GM23248 (cell line): ENCODE measurements at regions not wholly inside any gene's neighbourhood (a gene's known extent, or its start where the extent isn't known, plus 50 kb on each side); places are given as distances from the start of the nearest gene placed in this dataset.

Experiments
- DNase-seq: peaks from one replicate; pipeline ENCODE4 v3.0.0-alpha.2; 2015
- H2AFZ ChIP-seq: fragments of 200-600 bp; sonication (generic); 2 replicates; pipeline ENCODE4 v1.6.1; 2016; ENCODE audit warnings: antibody characterized with exemption
- H3F3A ChIP-seq: fragments of 200-600 bp; sonication (generic); 2 replicates; pipeline ENCODE4 v1.6.1; 2016; ENCODE audit warnings: mild to moderate bottlenecking, antibody characterized with exemption, mixed run types; ENCODE audit not compliant: insufficient read depth
- H3K27ac ChIP-seq: fragments of 200-600 bp; sonication (generic); 2 replicates; pipeline ENCODE4 v1.5.1; 2016; ENCODE audit warnings: mild to moderate bottlenecking
- H3K27me3 ChIP-seq: fragments of 200-600 bp; sonication (generic); replicated peaks from 2 replicates; pipeline ENCODE4 v1.6.1; 2016; ENCODE audit warnings: mild to moderate bottlenecking; ENCODE audit not compliant: insufficient read depth
- H3K36me3 ChIP-seq: fragments of 200-600 bp; sonication (generic); 2 replicates; pipeline ENCODE4 v1.6.1; 2016; ENCODE audit warnings: low read depth, mild to moderate bottlenecking
- H3K4me1 ChIP-seq: fragments of 200-600 bp; sonication (generic); 2 replicates; pipeline ENCODE4 v1.6.1; 2016; ENCODE audit warnings: mild to moderate bottlenecking; ENCODE audit not compliant: insufficient read depth
- H3K4me2 ChIP-seq: fragments of 200-600 bp; sonication (generic); one replicate; pipeline ENCODE4 v1.6.1; 2016; ENCODE audit warnings: mild to moderate bottlenecking; ENCODE audit not compliant: unreplicated experiment
- H3K4me3 ChIP-seq: fragments of 200-600 bp; sonication (generic); 2 replicates; pipeline ENCODE4 v1.5.1; 2016; ENCODE audit warnings: mild to moderate bottlenecking
- H3K79me2 ChIP-seq: fragments of 200-600 bp; sonication (generic); 2 replicates; pipeline ENCODE4 v1.6.1; 2016; ENCODE audit warnings: mild to moderate bottlenecking; ENCODE audit not compliant: insufficient read depth
- H3K9ac ChIP-seq: fragments of 200-600 bp; sonication (generic); 2 replicates; pipeline ENCODE4 v1.6.1; 2016; ENCODE audit warnings: mild to moderate bottlenecking
- H3K9me2 ChIP-seq: fragments of 200-600 bp; sonication (generic); 2 replicates; pipeline ENCODE4 v1.6.1; 2016; ENCODE audit warnings: mixed run types, mild to moderate bottlenecking, moderate library complexity; ENCODE audit not compliant: insufficient read depth
- H3K9me3 ChIP-seq: fragments of 200-600 bp; sonication (generic); one replicate; pipeline ENCODE4 v1.6.1; 2017; ENCODE audit warnings: low read depth
- H4K20me1 ChIP-seq: fragments of 200-600 bp; sonication (generic); 2 replicates; pipeline ENCODE4 v1.6.0; 2016; ENCODE audit not compliant: insufficient read depth
- EZH2 ChIP-seq: fragments of 200-600 bp; sonication (generic); IDR thresholded peaks from 2 replicates; pipeline ENCODE4 v1.6.1; 2018; ENCODE audit warnings: antibody characterized with exemption, mild to moderate bottlenecking; ENCODE audit not compliant: insufficient read depth, poor library complexity, severe bottlenecking
- EZH2phosphoT487 ChIP-seq: fragments of 200-600 bp; sonication (generic); IDR thresholded peaks from 2 replicates; pipeline ENCODE4 v1.6.1; 2018; ENCODE audit warnings: antibody characterized with exemption, moderate library complexity, mild to moderate bottlenecking, low read depth; ENCODE audit not compliant: insufficient read depth
- WGBS, 2 experiments: methylation state at CpG; one replicate each; pipeline ENCODE4 v1.1.6; 2015 to 2017; ENCODE audit warnings: low lambda C conversion rate in 2 of 2, low coverage in 1 of 2; ENCODE audit errors: missing lambda C conversion rate in 2 of 2; 5-methylcytosine and 5-hydroxymethylcytosine counted together
- in situ Hi-C: fragments of 300-500 bp; cut with MboI; formaldehyde crosslinking; loops from 2 replicates; pipeline ENCODE4 v1.15.0; 2020

DNA sequence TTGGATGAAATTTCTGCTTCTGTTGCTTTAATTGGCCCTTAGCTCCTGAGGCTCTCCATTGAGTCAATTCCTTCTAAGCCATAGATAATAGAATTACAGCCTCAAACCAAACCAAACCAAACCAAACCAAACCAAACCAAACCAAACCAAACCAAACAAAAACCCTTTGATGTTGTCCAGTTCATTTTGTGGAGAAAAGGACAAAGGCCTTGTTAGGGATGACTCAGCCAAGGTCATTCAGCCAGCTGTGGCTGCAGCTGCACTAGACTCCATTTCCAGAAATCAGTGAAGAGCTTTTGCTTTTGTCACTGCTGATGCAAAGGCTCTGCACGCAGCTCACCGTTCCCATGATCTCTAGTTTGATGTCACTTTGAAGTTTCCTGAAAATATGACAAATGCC lies 82.2 kb upstream of the RMST start:
- Histone ChIP-seq H3K27me3 (no peaks in the 10 kb centered on the region), H3K4me1 (no peaks in the 10 kb centered on the region), H3K9me3 (no peaks in the 10 kb centered on the region), H3K27ac (no peak overlapping the region), H3K4me2 (no peak overlapping the region), H3K79me2 (no peaks in the 10 kb centered on the region), H3F3A (no peaks in the 10 kb centered on the region), H2AFZ (no peak overlapping the region), H4K20me1 (no peaks in the 10 kb centered on the region), H3K4me3 (no peak overlapping the region), H3K36me3 (no peaks in the 10 kb centered on the region), H3K9me2 (no peaks in the 10 kb centered on the region), H3K9ac (no peak overlapping the region)
- no peak for TF ChIP-seq EZH2phosphoT487
- TF ChIP-seq EZH2, result no peak
- WGBS, 2 experiments, result 8 to 27% methylated on average over 2 of the region's 2 CpGs
- no peak for DNase-seq
- in situ Hi-C loops, result no loop called here

DNA sequence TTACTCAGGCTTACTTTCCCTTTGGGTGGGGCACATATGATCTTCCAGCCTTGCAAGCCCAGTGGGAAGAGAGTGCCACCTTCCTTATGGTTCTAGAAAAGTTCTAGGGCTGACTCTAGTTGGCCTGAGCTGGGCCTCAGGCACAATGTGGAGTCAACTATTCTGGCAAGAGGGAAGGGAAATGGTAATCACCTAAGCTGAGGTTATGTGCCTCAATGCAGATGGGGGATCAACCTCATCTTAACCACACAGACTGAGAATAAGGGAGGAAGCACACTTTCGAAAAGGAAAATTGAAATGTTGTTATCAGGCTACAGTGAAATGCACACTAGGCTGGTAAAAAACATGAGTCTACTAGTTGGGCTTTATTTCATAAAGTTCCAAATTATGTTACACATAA lies 77.5 kb upstream of the RMST start:
- DNase-seq, result no peak
- Histone ChIP-seq H3K79me2 (no peaks in the 10 kb centered on the region), H3K9me3 (no peaks in the 10 kb centered on the region), H2AFZ (no peak overlapping the region), H4K20me1 (no peaks in the 10 kb centered on the region), H3K4me2 (no peak overlapping the region), H3K36me3 (no peaks in the 10 kb centered on the region), H3K27ac (no peak overlapping the region), H3K4me3 (no peak overlapping the region), H3K27me3 (no peaks in the 10 kb centered on the region), H3K4me1 (no peaks in the 10 kb centered on the region), H3K9me2 (no peaks in the 10 kb centered on the region), H3F3A (no peaks in the 10 kb centered on the region), H3K9ac (no peak overlapping the region)
- in situ Hi-C loops, result no loop called here
- WGBS, 2 experiments, result 0 to 8% methylated on average over 1 of the region's 1 CpG
- TF ChIP-seq EZH2phosphoT487, result no peak
- no peak for TF ChIP-seq EZH2

DNA sequence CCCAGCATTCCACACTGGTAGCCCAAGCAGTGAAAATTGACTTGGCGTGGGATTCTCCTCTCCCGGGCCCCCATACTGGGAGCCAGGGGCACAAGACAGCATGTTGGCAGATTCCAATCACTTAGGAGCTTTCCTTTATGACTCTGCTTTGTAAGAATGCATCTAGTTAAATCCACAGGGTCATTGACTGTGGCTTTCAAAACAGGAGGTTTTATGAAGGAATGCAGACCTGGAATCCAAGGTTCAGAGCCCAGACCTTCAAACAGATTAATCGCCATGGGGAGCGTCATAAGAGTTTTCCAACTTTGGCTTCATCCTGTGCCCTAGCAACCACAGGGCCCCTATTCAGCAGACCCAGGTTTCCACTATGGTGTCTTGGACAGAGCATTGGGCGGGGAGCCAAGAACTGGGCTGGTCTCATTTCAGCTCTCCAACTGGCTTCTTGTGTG lies 76.4 kb upstream of the RMST start:
- in situ Hi-C loops, result no loop called here
- H3K4me3 ChIP-seq, result no peak overlapping the region
- H3K36me3 ChIP-seq, result no peaks in the 10 kb centered on the region
- H4K20me1 ChIP-seq, result no peaks in the 10 kb centered on the region
- no peaks in the 10 kb centered on the region for H3K4me1 ChIP-seq
- no peak overlapping the region for H3K9ac ChIP-seq
- no peak for DNase-seq
- no peak overlapping the region for H2AFZ ChIP-seq
- H3K79me2 ChIP-seq, result no peaks in the 10 kb centered on the region
- no peak for TF ChIP-seq EZH2
- no peak for TF ChIP-seq EZH2phosphoT487
- 23 to 28% methylated on average over 5 of the region's 5 CpGs for WGBS, 2 experiments
- no peak overlapping the region for H3K4me2 ChIP-seq
- H3K27me3 ChIP-seq, result no peaks in the 10 kb centered on the region
- no peaks in the 10 kb centered on the region for H3K9me2 ChIP-seq
- H3K27ac ChIP-seq, result no peak overlapping the region
- no peaks in the 10 kb centered on the region for H3F3A ChIP-seq
- no peaks in the 10 kb centered on the region for H3K9me3 ChIP-seq

DNA sequence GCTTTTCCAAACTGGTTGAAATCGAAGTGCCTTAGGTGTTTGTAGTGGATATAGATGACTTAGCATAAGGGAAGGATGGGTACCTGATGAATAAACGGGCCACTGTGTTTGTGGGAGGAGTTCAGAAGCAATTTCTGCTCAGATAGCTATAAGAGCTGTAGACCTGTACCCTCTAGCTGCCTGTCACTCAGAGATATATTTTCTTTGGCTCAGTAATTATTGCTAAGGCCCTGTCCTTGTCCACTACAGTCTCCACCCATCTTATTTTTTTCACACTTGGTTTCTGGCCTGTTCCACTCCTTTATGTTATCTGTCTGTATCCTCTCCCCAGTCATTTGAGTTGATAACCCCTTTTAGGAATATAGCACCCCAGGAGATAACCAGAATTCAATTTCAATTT lies 74.8 kb upstream of the RMST start:
- Histone ChIP-seq H4K20me1 (no peaks in the 10 kb centered on the region), H3K27ac (no peak overlapping the region), H3K9me2 (no peaks in the 10 kb centered on the region), H3K9ac (no peak overlapping the region), H3K79me2 (no peaks in the 10 kb centered on the region), H3K4me1 (no peaks in the 10 kb centered on the region), H3K4me2 (no peak overlapping the region), H3K9me3 (no peaks in the 10 kb centered on the region), H3F3A (no peaks in the 10 kb centered on the region), H3K4me3 (no peak overlapping the region), H3K36me3 (no peaks in the 10 kb centered on the region), H2AFZ (no peak overlapping the region), H3K27me3 (no peaks in the 10 kb centered on the region)
- in situ Hi-C loops, result no loop called here
- 0 to 2% methylated on average over 2 of the region's 2 CpGs for WGBS, 2 experiments
- TF ChIP-seq EZH2 (no peak), EZH2phosphoT487 (no peak)
- no peak for DNase-seq

DNA sequence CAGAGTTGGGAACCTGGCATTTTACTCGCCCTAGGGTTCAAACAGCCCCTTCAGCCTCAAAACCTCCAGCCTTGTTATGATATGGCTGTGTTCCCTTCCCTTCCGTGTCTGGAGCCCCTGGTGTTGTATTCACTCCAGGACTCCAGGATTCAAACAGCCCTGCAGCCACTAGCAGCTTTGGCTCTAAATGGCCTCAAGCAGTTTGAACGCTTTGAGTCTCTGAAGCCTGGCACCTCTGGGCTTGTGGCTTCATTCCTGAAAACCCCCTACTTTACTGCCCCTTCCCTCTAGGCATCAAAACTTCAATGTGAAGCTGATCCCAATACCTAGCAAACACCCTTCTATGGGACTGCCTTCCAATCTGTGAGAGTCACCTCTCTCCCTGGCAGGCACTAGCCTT lies 67.9 kb upstream of the RMST start:
- Histone ChIP-seq H3K4me3 (no peak overlapping the region), H3F3A (no peaks in the 10 kb centered on the region), H3K27ac (no peak overlapping the region), H3K9ac (no peak overlapping the region), H2AFZ (no peak overlapping the region), H3K4me2 (no peak overlapping the region), H3K9me3 (no peaks in the 10 kb centered on the region), H3K36me3 (no peaks in the 10 kb centered on the region), H3K4me1 (no peaks in the 10 kb centered on the region), H4K20me1 (no peaks in the 10 kb centered on the region), H3K79me2 (no peaks in the 10 kb centered on the region), H3K9me2 (no peaks in the 10 kb centered on the region), H3K27me3 (no peaks in the 10 kb centered on the region)
- TF ChIP-seq EZH2phosphoT487 (no peak), EZH2 (no peak)
- in situ Hi-C loops, result no loop called here
- WGBS, 2 experiments, result 16 to 22% methylated on average over 3 of the region's 3 CpGs
- no peak for DNase-seq
